HG03439 (cell line): ENCODE measurements at regions not wholly inside any gene's neighbourhood (a gene's known extent, or its start where the extent isn't known, plus 50 kb on each side); places are given as distances from the start of the nearest gene placed in this dataset.
"Not testable (repeated sequence)": the region's sequence is repeated elsewhere in the genome, so short reads cannot be mapped to it uniquely, and the experiment has no call there.

ENCODE experiments used
- ATAC-seq: cut with Tn5 transposase; IDR thresholded peaks from one replicate; pipeline ENCODE4 v1.9.1; 2021; ENCODE audit warnings: mild to moderate bottlenecking, moderate library complexity; ENCODE audit not compliant: unreplicated experiment

GRCh38 chr7:79786187-79786586 is 332.7 kb upstream of the MAGI2 start:
- ATAC-seq, result no peak

GRCh38 chr7:79785556-79785955 is 332.1 kb upstream of the MAGI2 start:
- ATAC-seq, result no peak

DNA sequence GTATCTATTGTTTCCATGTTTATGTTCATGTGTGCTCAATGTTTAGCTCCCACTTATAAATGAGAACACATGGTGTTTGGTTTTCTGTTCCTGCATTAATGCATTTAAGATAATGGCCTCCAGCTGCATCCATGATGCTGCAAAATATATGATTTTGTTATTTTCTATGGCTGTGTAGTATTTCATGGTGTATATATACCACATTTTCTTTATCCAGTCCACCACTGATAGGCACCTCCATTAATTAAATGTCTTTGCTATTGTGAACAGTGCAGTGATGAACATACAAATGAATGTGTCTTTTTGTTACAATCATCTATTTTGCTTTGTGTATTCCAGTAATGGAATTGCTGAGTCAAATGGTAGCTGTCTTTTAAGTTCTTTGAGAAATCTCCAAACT is 329.4 kb upstream of the MAGI2 start:
- no peak for ATAC-seq

- no peak for ATAC-seq
These were observed 328.8 kb upstream of the MAGI2 start for GRCh38 chr7:79782256-79782655.

GRCh38 chr7:79781716-79782115 is 328.2 kb upstream of the MAGI2 start:
- no peak for ATAC-seq

- no peak for ATAC-seq
These were observed 325.6 kb upstream of the MAGI2 start for GRCh38 chr7:79778786-79779770.

DNA sequence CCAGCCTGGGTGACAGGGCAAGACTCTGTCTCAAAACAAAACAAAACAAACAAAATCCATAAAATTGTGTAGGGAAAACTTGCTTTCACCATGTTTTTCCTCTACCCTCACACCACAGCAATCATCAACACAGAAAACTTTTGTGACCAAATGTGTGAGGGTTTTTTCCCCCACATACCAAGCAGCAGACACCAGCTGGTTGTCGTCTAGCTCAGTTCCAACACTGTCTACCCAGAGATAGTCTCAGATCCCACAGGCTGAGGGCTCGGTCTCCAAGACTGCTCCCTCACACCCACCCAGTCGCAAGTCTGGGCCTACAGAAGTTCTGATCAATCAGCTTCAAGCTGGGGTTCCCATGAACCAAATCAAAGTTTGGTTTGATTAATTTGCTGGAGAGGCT is 322.4 kb upstream of the MAGI2 start:
- no peak for ATAC-seq

GRCh38 chr7:79774150-79774549 is 320.7 kb upstream of the MAGI2 start:
- ATAC-seq, result no peak

DNA sequence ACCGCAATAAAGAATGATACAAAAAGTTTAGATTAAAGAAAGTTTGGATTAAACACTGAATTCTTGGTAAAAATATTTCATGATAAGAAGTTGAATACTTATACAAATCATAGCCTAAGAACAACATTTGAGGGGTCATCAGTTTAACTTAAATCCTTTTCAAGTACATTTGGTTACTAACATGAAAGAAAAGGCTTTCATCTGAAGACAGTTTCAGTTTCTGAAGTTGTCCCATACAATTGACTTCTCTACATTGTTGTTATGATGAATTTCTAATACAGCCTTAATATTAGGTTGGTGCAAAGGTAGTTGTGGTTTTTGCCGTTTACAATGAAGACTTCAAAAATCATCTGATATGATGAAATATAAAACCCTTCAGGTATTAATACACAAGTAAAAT is 317.5 kb upstream of the MAGI2 start:
- ATAC-seq, result no peak

GRCh38 chr7:79770063-79770462 is 316.6 kb upstream of the MAGI2 start:
- no peak for ATAC-seq

DNA sequence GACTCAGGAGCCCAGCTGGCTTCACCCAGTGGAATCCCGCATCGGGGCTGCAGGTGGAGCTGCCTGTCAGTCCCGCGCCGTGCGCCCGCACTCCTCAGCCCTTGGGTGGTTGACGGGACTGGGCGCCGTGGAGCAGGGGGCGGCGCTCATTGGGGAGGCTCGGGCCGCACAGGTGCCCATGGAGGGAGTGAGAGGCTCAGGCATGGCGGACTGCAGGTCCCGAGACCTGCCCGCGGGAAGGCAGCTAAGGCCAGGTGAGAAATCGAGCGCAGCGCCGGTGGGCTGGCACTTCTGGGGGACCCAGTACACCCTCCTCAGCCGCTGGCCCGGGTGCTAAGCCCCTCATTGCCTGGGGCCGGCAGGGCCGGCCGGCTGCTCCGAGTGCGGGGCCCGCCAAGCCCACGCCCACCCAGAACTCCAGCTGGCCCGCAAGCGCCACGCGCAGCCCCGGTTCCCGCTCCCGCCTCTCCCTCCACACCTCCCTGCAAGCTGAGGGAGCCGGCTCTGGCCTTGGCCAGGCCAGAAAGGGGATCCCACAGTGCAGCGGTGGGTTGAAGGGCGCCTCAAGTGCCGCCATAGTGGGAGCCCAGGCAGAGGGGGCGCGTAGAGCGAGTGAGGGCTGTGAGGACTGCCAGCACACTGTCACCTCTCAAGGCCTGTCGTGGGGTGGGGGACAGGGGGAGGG is 314.6 kb upstream of the MAGI2 start:
- ATAC-seq, result not testable (repeated sequence)

DNA sequence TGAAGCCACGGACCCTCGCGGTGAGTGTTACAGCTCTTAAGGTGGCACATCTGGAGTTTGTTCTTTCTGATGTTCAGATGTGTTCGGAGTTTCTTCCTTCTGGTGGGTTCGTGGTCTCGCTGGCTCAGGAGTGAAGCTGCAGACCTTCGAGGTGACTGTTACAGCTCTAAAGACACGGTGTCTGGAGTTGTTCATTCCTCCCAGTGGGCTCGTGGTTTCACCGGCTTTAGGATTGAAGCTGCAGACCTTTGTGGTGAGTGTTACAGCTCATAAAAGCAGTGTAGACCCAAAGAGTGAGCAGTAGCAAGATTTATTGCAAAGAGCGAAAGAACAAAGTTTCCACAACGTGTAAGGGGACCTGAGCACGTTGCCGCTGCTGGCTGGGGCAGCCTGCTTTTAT is 313.7 kb upstream of the MAGI2 start:
- ATAC-seq, result not testable (repeated sequence)

DNA sequence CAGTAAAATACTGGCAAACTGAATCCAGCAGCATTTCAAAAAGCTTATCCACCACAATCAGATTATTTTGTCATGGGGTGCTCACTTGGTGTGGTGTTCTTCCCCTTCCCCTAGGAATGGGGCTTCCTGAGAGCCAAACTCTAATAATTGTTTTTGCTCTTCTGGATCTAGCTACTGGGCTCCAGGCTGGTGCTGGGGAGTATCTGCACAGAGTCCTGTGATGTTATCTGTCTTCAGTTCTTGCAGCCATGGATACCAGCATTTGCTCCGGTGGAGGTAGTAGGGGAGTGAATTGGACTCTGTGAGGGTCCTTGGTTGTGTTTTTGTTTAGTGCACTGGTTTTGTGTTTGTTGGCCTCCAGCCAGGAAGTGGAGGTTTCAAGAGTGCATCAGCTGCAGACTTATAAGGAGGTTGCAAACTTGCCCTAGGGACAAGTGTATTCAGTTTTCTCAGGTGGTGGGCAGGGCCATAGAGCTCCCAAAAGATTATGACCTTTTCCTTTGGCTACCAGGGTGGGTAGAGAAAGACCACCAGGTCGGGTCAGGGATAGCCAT is 308.5 kb upstream of the MAGI2 start:
- ATAC-seq, result no peak

- ATAC-seq, result not testable (repeated sequence)
These were observed 297.5 kb upstream of the MAGI2 start for GRCh38 chr7:79750941-79751340.

DNA sequence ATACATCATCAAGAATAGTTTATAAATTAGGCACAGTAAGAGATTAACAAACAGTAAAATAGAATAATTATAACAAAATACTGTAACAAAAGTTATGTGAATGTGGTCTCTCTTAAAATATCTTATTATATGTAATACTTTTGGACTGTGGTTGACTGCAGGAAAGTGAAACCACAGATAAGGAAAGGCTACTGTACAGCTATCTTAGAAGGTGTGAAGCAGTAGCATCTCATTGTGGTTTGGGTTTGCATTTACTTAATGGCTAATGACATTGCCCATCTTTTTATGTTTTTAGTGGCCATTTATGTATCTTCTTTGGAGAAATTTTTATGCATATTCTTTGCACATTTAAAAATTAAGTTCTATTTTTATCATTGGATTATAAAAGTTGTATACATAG is 296.4 kb upstream of the MAGI2 start:
- no peak for ATAC-seq

GRCh38 chr7:79741684-79742083 is 288.2 kb upstream of the MAGI2 start:
- no peak for ATAC-seq

- no peak for ATAC-seq
These were observed 286.6 kb upstream of the MAGI2 start for GRCh38 chr7:79740076-79740475.

GRCh38 chr7:79739036-79739709 is 285.7 kb upstream of the MAGI2 start:
- not testable (repeated sequence) for ATAC-seq

GRCh38 chr7:79736418-79736817 is 283.0 kb upstream of the MAGI2 start:
- ATAC-seq, result no peak

- ATAC-seq, result no peak
These were observed 281.5 kb upstream of the MAGI2 start for GRCh38 chr7:79735012-79735411.

GRCh38 chr7:79734181-79734580 is 280.7 kb upstream of the MAGI2 start:
- no peak for ATAC-seq
